ENCODE measurements at regions not wholly inside any gene's neighbourhood (a gene's known extent, or its start where the extent isn't known, plus 50 kb on each side); places are given as distances from the start of the nearest gene placed in this dataset.

GRCh38 chr1:227482023-227482299, 81.4 kb upstream of the ZNF678 start:
- no peak for TF ChIP-seq CTCF (IDR thresholded peaks at IDR 0.05)
- TF ChIP-seq POLR2A (IDR thresholded peaks at IDR 0.05), result no peak
